ENCODE measurements at regions not wholly inside any gene's neighbourhood (a gene's known extent, or its start where the extent isn't known, plus 50 kb on each side); places are given as distances from the start of the nearest gene placed in this dataset.

DNA sequence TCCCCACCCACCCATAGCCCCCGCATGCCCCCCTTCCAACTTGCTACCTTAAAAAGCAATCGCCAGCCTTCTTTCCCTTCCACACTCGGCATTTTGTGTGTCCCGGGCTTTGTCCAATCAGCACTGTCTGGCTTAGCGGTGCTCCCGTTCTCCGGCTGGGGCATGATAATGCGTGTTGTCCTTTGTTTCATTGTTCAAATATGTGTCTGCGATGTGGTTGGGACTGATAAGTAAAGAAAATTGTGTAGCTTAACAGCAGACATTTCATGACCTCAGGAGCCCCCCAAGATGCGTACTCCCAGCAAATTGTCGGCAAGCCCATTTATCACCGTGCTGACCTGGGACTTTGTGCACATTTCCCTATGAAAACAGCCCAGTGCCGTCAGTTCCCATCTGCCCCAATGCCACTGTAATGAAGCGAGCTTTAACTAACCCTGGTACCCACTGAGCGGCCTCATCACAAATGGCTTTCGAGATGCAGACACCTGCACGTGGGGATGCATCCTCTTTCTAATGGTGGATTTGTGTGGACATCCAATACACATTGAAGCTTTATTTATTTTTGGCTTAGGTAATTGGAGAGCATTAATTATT lies 167.0 kb upstream of the E2F8 start:
- no peaks in the 10 kb centered on the region for H3K36me3 Mint-ChIP-seq (ENCODE audit: low read depth)
- H3K27me3 Mint-ChIP-seq (ENCODE audit: insufficient read depth, low read depth, poor library complexity): peaks cover 6% of the 10 kb centered on the region
- H3K27ac ChIP-seq (ENCODE audit: low read depth): no peak overlapping the region
- H2AFZ ChIP-seq: no peak overlapping the region
- no peaks in the 10 kb centered on the region for H3K9me2 ChIP-seq (ENCODE audit: insufficient read depth)
- H3K27me3 ChIP-seq (ENCODE audit: insufficient read depth): no peaks in the 10 kb centered on the region
- H3K4me1 ChIP-seq (ENCODE audit: insufficient read depth): peaks cover 9% of the 10 kb centered on the region; the same call in 1 of the 2 replicates
- H3K4me1 Mint-ChIP-seq: peaks cover 14% of the 10 kb centered on the region
- DNase-seq (ENCODE audit: low spot score) (no peak), ATAC-seq (no peak)
- H3K9me3 Mint-ChIP-seq: no peaks in the 10 kb centered on the region
- H3K4me3 Mint-ChIP-seq: no peak overlapping the region
- no peaks in the 10 kb centered on the region for H4K20me1 ChIP-seq (replicated peaks; ENCODE audit: insufficient read depth)
- TF ChIP-seq JUNB (IDR thresholded peaks at IDR 0.05; ENCODE audit: unreplicated experiment) (no peak), CREB1 (CRISPR knock-in tag; IDR thresholded peaks at IDR 0.05; ENCODE audit: low read depth) (no peak), EZH2 (IDR thresholded peaks at IDR 0.05; ENCODE audit: low read depth, unreplicated experiment) (no peak), NANOG (IDR thresholded peaks at IDR 0.05; ENCODE audit: borderline replicate concordance) (no peak), ZNF114 (CRISPR knock-in tag; IDR thresholded peaks at IDR 0.05) (no peak), ZNF331 (CRISPR knock-in tag; IDR thresholded peaks at IDR 0.05; ENCODE audit: low read depth) (no peak), STAT1 (IDR thresholded peaks at IDR 0.05; ENCODE audit: unreplicated experiment) (no peak), POLR2AphosphoS5 (IDR thresholded peaks at IDR 0.05; ENCODE audit: low read depth) (no peak), EZH2phosphoT487 (IDR thresholded peaks at IDR 0.05; ENCODE audit: unreplicated experiment) (no peak)
- TF ChIP-seq, protein P1, sequence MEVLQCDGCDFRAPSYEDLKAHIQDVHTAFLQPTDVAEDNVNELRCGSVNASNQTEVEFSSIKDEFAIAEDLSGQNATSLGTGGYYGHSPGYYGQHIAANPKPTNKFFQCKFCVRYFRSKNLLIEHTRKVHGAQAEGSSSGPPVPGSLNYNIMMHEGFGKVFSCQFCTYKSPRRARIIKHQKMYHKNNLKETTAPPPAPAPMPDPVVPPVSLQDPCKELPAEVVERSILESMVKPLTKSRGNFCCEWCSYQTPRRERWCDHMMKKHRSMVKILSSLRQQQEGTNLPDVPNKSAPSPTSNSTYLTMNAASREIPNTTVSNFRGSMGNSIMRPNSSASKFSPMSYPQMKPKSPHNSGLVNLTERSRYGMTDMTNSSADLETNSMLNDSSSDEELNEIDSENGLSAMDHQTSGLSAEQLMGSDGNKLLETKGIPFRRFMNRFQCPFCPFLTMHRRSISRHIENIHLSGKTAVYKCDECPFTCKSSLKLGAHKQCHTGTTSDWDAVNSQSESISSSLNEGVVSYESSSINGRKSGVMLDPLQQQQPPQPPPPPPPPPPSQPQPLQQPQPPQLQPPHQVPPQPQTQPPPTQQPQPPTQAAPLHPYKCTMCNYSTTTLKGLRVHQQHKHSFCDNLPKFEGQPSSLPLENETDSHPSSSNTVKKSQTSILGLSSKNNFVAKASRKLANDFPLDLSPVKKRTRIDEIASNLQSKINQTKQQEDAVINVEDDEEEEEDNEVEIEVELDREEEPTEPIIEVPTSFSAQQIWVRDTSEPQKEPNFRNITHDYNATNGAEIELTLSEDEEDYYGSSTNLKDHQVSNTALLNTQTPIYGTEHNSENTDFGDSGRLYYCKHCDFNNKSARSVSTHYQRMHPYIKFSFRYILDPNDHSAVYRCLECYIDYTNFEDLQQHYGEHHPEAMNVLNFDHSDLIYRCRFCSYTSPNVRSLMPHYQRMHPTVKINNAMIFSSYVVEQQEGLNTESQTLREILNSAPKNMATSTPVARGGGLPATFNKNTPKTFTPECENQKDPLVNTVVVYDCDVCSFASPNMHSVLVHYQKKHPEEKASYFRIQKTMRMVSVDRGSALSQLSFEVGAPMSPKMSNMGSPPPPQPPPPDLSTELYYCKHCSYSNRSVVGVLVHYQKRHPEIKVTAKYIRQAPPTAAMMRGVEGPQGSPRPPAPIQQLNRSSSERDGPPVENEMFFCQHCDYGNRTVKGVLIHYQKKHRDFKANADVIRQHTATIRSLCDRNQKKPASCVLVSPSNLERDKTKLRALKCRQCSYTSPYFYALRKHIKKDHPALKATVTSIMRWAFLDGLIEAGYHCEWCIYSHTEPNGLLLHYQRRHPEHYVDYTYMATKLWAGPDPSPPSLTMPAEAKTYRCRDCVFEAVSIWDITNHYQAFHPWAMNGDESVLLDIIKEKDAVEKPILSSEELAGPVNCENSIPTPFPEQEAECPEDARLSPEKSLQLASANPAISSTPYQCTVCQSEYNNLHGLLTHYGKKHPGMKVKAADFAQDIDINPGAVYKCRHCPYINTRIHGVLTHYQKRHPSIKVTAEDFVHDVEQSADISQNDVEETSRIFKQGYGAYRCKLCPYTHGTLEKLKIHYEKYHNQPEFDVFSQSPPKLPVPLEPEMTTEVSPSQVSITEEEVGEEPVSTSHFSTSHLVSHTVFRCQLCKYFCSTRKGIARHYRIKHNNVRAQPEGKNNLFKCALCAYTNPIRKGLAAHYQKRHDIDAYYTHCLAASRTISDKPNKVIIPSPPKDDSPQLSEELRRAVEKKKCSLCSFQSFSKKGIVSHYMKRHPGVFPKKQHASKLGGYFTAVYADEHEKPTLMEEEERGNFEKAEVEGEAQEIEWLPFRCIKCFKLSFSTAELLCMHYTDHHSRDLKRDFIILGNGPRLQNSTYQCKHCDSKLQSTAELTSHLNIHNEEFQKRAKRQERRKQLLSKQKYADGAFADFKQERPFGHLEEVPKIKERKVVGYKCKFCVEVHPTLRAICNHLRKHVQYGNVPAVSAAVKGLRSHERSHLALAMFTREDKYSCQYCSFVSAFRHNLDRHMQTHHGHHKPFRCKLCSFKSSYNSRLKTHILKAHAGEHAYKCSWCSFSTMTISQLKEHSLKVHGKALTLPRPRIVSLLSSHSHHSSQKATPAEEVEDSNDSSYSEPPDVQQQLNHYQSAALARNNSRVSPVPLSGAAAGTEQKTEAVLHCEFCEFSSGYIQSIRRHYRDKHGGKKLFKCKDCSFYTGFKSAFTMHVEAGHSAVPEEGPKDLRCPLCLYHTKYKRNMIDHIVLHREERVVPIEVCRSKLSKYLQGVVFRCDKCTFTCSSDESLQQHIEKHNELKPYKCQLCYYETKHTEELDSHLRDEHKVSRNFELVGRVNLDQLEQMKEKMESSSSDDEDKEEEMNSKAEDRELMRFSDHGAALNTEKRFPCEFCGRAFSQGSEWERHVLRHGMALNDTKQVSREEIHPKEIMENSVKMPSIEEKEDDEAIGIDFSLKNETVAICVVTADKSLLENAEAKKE (CRISPR knock-in tag; IDR thresholded peaks at IDR 0.05): no peak
- TF ChIP-seq, protein P2, sequence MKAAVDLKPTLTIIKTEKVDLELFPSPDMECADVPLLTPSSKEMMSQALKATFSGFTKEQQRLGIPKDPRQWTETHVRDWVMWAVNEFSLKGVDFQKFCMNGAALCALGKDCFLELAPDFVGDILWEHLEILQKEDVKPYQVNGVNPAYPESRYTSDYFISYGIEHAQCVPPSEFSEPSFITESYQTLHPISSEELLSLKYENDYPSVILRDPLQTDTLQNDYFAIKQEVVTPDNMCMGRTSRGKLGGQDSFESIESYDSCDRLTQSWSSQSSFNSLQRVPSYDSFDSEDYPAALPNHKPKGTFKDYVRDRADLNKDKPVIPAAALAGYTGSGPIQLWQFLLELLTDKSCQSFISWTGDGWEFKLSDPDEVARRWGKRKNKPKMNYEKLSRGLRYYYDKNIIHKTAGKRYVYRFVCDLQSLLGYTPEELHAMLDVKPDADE (IDR thresholded peaks at IDR 0.05): no peak
- TF ChIP-seq, protein P3, sequence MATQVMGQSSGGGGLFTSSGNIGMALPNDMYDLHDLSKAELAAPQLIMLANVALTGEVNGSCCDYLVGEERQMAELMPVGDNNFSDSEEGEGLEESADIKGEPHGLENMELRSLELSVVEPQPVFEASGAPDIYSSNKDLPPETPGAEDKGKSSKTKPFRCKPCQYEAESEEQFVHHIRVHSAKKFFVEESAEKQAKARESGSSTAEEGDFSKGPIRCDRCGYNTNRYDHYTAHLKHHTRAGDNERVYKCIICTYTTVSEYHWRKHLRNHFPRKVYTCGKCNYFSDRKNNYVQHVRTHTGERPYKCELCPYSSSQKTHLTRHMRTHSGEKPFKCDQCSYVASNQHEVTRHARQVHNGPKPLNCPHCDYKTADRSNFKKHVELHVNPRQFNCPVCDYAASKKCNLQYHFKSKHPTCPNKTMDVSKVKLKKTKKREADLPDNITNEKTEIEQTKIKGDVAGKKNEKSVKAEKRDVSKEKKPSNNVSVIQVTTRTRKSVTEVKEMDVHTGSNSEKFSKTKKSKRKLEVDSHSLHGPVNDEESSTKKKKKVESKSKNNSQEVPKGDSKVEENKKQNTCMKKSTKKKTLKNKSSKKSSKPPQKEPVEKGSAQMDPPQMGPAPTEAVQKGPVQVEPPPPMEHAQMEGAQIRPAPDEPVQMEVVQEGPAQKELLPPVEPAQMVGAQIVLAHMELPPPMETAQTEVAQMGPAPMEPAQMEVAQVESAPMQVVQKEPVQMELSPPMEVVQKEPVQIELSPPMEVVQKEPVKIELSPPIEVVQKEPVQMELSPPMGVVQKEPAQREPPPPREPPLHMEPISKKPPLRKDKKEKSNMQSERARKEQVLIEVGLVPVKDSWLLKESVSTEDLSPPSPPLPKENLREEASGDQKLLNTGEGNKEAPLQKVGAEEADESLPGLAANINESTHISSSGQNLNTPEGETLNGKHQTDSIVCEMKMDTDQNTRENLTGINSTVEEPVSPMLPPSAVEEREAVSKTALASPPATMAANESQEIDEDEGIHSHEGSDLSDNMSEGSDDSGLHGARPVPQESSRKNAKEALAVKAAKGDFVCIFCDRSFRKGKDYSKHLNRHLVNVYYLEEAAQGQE (IDR thresholded peaks at IDR 0.05; ENCODE audit: unreplicated experiment): no peak
- TF ChIP-seq, protein P4, sequence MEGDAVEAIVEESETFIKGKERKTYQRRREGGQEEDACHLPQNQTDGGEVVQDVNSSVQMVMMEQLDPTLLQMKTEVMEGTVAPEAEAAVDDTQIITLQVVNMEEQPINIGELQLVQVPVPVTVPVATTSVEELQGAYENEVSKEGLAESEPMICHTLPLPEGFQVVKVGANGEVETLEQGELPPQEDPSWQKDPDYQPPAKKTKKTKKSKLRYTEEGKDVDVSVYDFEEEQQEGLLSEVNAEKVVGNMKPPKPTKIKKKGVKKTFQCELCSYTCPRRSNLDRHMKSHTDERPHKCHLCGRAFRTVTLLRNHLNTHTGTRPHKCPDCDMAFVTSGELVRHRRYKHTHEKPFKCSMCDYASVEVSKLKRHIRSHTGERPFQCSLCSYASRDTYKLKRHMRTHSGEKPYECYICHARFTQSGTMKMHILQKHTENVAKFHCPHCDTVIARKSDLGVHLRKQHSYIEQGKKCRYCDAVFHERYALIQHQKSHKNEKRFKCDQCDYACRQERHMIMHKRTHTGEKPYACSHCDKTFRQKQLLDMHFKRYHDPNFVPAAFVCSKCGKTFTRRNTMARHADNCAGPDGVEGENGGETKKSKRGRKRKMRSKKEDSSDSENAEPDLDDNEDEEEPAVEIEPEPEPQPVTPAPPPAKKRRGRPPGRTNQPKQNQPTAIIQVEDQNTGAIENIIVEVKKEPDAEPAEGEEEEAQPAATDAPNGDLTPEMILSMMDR (conservative IDR thresholded peaks at IDR 0.05; ENCODE audit: low read depth in 2 of 2): no peak
- no peak overlapping the region for H3K4me3 ChIP-seq
- no peaks in the 10 kb centered on the region for H3K79me2 ChIP-seq (replicated peaks; ENCODE audit: insufficient read depth)
- H3K27ac Mint-ChIP-seq: no peak overlapping the region
- no peaks in the 10 kb centered on the region for H3F3A ChIP-seq (replicated peaks; ENCODE audit: low read depth)
- H3K4me2 ChIP-seq: no peak overlapping the region
- H3K36me3 ChIP-seq (ENCODE audit: insufficient read depth): no peaks in the 10 kb centered on the region; the same call in 1 of the 2 replicates
